Testis (tissue), 2 donors: ENCODE measurements at regions not wholly inside any gene's neighbourhood (a gene's known extent, or its start where the extent isn't known, plus 50 kb on each side); places are given as distances from the start of the nearest gene placed in this dataset.

Experiments used
- CTCF ChIP-seq, 3 experiments: fragments of 450-650 bp in 2 of 3; fragments of 200-600 bp in 1 of 3; sonication (generic) in 1 of 3; IDR thresholded peaks; one replicate each; pipeline ENCODE4 v1.5.1; 2016 to 2019; ENCODE audit warnings: antibody characterized with exemption in 3 of 3, mild to moderate bottlenecking in 2 of 3, moderate library complexity in 1 of 3
- POLR2A ChIP-seq: fragments of 450-650 bp; IDR thresholded peaks from one replicate; pipeline ENCODE4 v1.6.1; 2017; ENCODE audit warnings: antibody characterized with exemption, mild to moderate bottlenecking, moderate library complexity

GRCh38 chr16:72434159-72434558 lies 262.2 kb upstream of the PMFBP1 start:
- no peak for TF ChIP-seq POLR2A
- no peak for TF ChIP-seq CTCF (IDR thresholded peaks at IDR 0.05)
